Suprapubic skin (tissue), 3 donors: ENCODE measurements at regions not wholly inside any gene's neighbourhood (a gene's known extent, or its start where the extent isn't known, plus 50 kb on each side); places are given as distances from the start of the nearest gene placed in this dataset.

ENCODE experiments used
- CTCF ChIP-seq, 2 donors: fragments of 200-600 bp in 1 of 2; fragments of 450-650 bp in 1 of 2; sonication (generic) in 1 of 2; IDR thresholded peaks; one replicate each; pipeline ENCODE4 v1.5.1; 2016 to 2019; ENCODE audit warnings: antibody characterized with exemption in 2 of 2, mild to moderate bottlenecking in 1 of 2, moderate library complexity in 1 of 2
- EP300 ChIP-seq: sonication (generic); formaldehyde crosslinking; IDR thresholded peaks from one replicate; pipeline ENCODE4 v1.6.1; 2017; ENCODE audit warnings: antibody characterized with exemption

- no peak for TF ChIP-seq CTCF (IDR thresholded peaks at IDR 0.05)
- no peak for TF ChIP-seq EP300
These were observed 252.3 kb upstream of the KCNG1 start for GRCh38 chr20:51275181-51275580.
